ENCODE measurements at regions not wholly inside any gene's neighbourhood (a gene's known extent, or its start where the extent isn't known, plus 50 kb on each side); places are given as distances from the start of the nearest gene placed in this dataset.

GRCh38 chr7:51783241-51783640 lies 466.6 kb upstream of the COBL start:
- TF ChIP-seq SP2 (tag by site-specific recombination; IDR thresholded peaks at IDR 0.05) (no peak), ZFP3 (tag by site-specific recombination; IDR thresholded peaks at IDR 0.05; ENCODE audit: low read depth) (no peak), CTCF (tag by site-specific recombination; IDR thresholded peaks at IDR 0.05) (no peak), ZNF623 (tag by site-specific recombination; IDR thresholded peaks at IDR 0.05) (no peak), WT1 (tag by site-specific recombination; IDR thresholded peaks at IDR 0.05) (no peak), ZNF398 (tag by site-specific recombination; IDR thresholded peaks at IDR 0.05) (no peak), ZBTB20 (tag by site-specific recombination; IDR thresholded peaks at IDR 0.05) (no peak), ZNF488 (tag by site-specific recombination; IDR thresholded peaks at IDR 0.05) (no peak), ZNF837 (tag by site-specific recombination; IDR thresholded peaks at IDR 0.05) (no peak)

Data from HEK293 (cell line).